GM12875 (cell line): ENCODE measurements at regions not wholly inside any gene's neighbourhood (a gene's known extent, or its start where the extent isn't known, plus 50 kb on each side); places are given as distances from the start of the nearest gene placed in this dataset.
A peak's percentile ranks its signal among the peaks of the same experiment; 100 is the strongest.

Experiments
- H3K4me3 ChIP-seq: one replicate; pipeline ENCODE4 v1.5.1; 2011; ENCODE audit warnings: low read depth, low read length, control low read depth
- CTCF ChIP-seq: IDR thresholded peaks from 2 replicates; pipeline ENCODE4 v1.5.1; 2011; ENCODE audit warnings: low read depth, mild to moderate bottlenecking, control low read depth, inconsistent platforms, low read length, moderate library complexity, borderline replicate concordance; ENCODE audit not compliant: insufficient read depth

- no peak overlapping the region for H3K4me3 ChIP-seq
- no peak for TF ChIP-seq CTCF
Measured at GRCh38 chr2:40758401-40759155, 306.7 kb upstream of the SLC8A1 start.

DNA sequence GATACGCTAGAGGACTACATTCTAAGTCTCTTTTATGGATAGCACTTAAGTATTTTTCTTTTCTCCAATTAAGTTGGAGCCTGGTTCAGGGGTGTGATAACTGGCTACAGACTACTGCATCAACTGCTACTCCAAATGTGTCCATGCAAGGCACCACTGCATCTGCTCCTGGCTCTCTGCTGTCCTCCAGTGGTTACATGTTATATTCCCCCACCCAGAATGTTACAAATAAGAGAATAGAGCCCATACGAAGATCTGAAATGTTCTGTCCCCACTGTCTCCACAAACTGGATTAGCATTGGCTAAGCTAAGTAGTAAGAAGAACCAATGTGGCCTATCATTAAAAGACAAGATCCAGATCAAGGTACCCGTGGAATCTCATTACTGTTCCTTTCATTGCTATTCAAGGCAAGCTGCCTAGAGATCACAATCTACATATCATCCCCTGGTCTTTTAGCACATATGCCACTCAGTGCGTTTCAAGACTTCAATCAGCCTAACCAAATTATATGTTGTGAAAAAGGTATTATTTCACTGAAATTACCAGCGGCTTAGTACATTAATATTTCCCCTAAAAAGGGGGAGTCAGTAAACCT is 308.3 kb upstream of the SLC8A1 start:
- no peak overlapping the region for H3K4me3 ChIP-seq
- TF ChIP-seq CTCF = peak; percentile 64

DNA sequence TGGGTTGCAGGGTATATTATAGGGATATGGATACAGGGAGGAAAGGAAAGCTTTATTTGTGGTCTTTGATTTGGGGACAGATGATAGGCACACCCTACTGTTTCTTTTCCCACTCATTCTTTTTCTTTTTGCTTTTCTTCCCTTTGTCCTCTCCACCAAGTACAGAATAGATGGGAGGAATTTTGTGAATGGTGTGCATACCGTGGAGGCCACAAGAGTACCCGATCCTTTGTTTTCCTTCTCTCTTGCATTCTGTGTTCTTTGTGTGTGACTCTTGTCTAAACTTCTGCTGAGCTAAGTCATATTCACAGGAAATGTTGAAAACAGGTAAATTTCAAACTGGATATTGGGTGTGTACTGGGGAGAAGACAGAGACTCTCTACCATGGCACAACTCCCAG is 321.4 kb upstream of the SLC8A1 start:
- no peak for TF ChIP-seq CTCF
- H3K4me3 ChIP-seq = no peak overlapping the region

- H3K4me3 ChIP-seq = no peak overlapping the region
- TF ChIP-seq CTCF = no peak
Measured at GRCh38 chr2:40783704-40784103, 331.8 kb upstream of the SLC8A1 start.

GRCh38 chr2:40786636-40787035 is 334.7 kb upstream of the SLC8A1 start:
- no peak overlapping the region for H3K4me3 ChIP-seq
- no peak for TF ChIP-seq CTCF

DNA sequence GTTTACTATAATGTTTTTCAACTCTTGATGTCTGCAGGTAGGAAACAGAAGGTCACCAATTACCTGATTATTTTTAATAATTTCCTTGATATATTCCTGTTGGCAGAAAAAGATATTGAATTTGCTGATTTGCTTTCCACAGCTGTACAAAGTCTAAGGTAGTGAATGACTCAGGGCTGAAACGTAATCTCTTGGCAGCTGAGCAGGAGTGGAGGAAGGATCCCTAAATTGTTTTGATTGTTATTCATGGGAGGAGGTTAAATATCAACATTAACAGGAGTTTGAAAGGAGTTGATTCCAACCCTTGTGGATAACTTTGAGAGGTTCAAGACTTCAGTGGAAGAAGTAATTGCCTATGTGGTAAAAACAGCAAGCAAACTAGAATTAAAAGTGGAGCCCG is 345.2 kb upstream of the SLC8A1 start:
- no peak overlapping the region for H3K4me3 ChIP-seq
- no peak for TF ChIP-seq CTCF

DNA sequence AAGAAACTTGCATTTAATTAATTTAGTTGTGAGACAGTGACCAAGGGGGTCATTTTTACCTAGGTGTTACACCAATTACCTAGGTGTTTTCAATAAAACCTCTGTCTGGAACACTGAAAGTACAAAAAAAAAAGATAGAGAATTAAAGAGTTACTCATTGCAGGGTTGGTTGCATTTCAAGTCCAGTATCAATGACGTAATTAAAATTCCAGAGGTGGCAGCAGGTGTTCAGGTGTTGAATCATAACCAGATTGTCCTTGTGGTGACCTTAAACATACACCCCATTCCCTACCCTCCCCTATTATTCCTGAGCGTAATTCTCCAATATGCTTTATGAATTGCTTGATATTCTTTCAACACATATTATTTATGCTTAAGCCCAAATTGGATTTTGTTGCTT is 352.0 kb upstream of the SLC8A1 start:
- no peak for TF ChIP-seq CTCF
- no peak overlapping the region for H3K4me3 ChIP-seq
